PFSK-1 (cell line): ENCODE measurements at regions not wholly inside any gene's neighbourhood (a gene's known extent, or its start where the extent isn't known, plus 50 kb on each side); places are given as distances from the start of the nearest gene placed in this dataset.

Experiments used
- POLR2AphosphoS5 ChIP-seq: IDR thresholded peaks from 2 replicates; pipeline ENCODE4 v1.6.1; 2012; ENCODE audit warnings: low read depth, mild to moderate bottlenecking, control low read depth, low read length, moderate library complexity
- SIN3A ChIP-seq: IDR thresholded peaks from 2 replicates; pipeline ENCODE4 v1.6.1; 2012; ENCODE audit warnings: mild to moderate bottlenecking, low read length, moderate library complexity, borderline replicate concordance; ENCODE audit not compliant: insufficient read depth
- TAF1 ChIP-seq: IDR thresholded peaks from 2 replicates; pipeline ENCODE4 v1.6.1; 2012; ENCODE audit warnings: low read length, control low read depth, borderline replicate concordance; ENCODE audit not compliant: insufficient read depth
- TF ChIP-seq, protein P1 (sequence below), 2 experiments: IDR thresholded peaks; 2 replicates each; pipeline versions ENCODE4 v1.6.1 to v1.8.0; 2011 to 2012; ENCODE audit warnings: low read depth in 2 of 2, low read length in 2 of 2, control low read depth in 1 of 2, inconsistent platforms in 1 of 2, mild to moderate bottlenecking in 1 of 2, moderate library complexity in 1 of 2; ENCODE audit not compliant: insufficient read depth in 1 of 2

DNA sequence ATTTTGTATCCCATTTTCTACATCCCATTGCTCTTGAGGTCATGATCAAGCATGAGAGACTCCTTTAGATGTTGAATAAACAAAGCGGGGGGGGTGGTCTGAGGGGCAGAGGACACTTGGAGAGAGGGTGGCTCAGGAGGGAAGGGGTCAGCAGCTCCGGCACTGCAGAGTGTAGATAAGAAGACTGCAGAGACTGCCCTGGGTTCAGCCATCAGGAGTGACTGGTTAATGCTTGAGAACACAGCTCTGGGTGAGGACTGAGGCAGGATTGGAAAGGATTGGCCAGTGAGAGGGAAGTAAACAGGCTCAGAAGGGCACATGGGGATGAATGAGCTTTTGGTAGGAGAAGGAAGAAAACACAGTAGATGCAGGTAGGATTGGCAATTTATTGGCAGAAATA is 205.3 kb upstream of the CNR1 start:
- TF ChIP-seq, protein P1, sequence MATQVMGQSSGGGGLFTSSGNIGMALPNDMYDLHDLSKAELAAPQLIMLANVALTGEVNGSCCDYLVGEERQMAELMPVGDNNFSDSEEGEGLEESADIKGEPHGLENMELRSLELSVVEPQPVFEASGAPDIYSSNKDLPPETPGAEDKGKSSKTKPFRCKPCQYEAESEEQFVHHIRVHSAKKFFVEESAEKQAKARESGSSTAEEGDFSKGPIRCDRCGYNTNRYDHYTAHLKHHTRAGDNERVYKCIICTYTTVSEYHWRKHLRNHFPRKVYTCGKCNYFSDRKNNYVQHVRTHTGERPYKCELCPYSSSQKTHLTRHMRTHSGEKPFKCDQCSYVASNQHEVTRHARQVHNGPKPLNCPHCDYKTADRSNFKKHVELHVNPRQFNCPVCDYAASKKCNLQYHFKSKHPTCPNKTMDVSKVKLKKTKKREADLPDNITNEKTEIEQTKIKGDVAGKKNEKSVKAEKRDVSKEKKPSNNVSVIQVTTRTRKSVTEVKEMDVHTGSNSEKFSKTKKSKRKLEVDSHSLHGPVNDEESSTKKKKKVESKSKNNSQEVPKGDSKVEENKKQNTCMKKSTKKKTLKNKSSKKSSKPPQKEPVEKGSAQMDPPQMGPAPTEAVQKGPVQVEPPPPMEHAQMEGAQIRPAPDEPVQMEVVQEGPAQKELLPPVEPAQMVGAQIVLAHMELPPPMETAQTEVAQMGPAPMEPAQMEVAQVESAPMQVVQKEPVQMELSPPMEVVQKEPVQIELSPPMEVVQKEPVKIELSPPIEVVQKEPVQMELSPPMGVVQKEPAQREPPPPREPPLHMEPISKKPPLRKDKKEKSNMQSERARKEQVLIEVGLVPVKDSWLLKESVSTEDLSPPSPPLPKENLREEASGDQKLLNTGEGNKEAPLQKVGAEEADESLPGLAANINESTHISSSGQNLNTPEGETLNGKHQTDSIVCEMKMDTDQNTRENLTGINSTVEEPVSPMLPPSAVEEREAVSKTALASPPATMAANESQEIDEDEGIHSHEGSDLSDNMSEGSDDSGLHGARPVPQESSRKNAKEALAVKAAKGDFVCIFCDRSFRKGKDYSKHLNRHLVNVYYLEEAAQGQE (IDR thresholded peaks at IDR 0.05; ENCODE audit: insufficient read depth in 1 of 2, low read depth in 2 of 2, low read length in 2 of 2) = no peak
- TF ChIP-seq TAF1 (no peak), SIN3A (no peak), POLR2AphosphoS5 (no peak)
